Nephron (organoid): ENCODE measurements at regions not wholly inside any gene's neighbourhood (a gene's known extent, or its start where the extent isn't known, plus 50 kb on each side); places are given as distances from the start of the nearest gene placed in this dataset.
"Not testable (repeated sequence)": the region's sequence is repeated elsewhere in the genome, so short reads cannot be mapped to it uniquely, and the experiment has no call there.

Source experiments
- H3K27ac Mint-ChIP-seq, 3 experiments: 2 replicates each; pipeline ENCODE4 v1.8.0; 2020; ENCODE audit warnings: mixed read lengths in 3 of 3, mild to moderate bottlenecking in 2 of 3, moderate library complexity in 1 of 3
- H3K27me3 Mint-ChIP-seq: 2 replicates; pipeline ENCODE4 v1.8.0; 2021; ENCODE audit warnings: low read depth, mild to moderate bottlenecking, moderate library complexity, mixed read lengths
- H3K36me3 Mint-ChIP-seq: 2 replicates; pipeline ENCODE4 v1.8.0; 2020; ENCODE audit warnings: low read depth, mixed read lengths
- H3K4me1 Mint-ChIP-seq: 2 replicates; pipeline ENCODE4 v1.8.0; 2020; ENCODE audit warnings: mixed read lengths
- H3K4me3 Mint-ChIP-seq, 3 experiments: 2 replicates each; pipeline ENCODE4 v1.8.0; 2020; ENCODE audit warnings: mild to moderate bottlenecking in 3 of 3, mixed read lengths in 3 of 3, moderate library complexity in 2 of 3
- H3K9me3 Mint-ChIP-seq: 2 replicates; pipeline ENCODE4 v1.8.0; 2020; ENCODE audit warnings: mixed read lengths
- TF ChIP-seq, protein P1 (sequence below), 3 experiments: fragments of 200-600 bp; sonication (generic); IDR thresholded peaks; one replicate each; pipeline ENCODE4 v1.5.0; 2021; ENCODE audit warnings: antibody characterized with exemption in 3 of 3; ENCODE audit not compliant: unreplicated experiment in 3 of 3

DNA sequence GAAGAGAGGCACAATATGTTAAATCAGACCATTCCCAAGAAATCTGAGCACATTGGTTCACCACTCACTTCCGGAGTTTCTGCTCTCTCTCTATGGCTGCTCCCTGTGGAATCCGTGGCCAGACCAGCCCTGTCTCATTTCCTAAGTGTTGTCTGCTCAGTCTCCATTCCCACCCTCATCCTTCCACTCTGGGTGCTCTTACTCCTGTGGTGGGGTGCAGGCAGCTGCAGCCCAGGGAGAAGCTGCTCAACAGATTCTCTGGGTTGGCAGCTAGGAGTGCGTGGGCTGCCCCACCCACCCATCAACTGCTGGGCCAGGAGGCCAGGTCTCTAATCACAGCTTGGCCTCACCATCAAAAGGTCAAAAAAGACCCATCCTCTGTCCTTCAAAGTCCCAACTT, 98.3 kb downstream of the ARL4C start:
- Mint-ChIP-seq H3K9me3 (no peaks in the 10 kb centered on the region), H3K36me3 (no peaks in the 10 kb centered on the region), H3K4me3 (no peak overlapping the region), H3K27ac (no peak overlapping the region), H3K27me3 (peaks cover 8% of the 10 kb centered on the region), H3K4me1 (peaks cover 16% of the 10 kb centered on the region)
- TF ChIP-seq, protein P1, sequence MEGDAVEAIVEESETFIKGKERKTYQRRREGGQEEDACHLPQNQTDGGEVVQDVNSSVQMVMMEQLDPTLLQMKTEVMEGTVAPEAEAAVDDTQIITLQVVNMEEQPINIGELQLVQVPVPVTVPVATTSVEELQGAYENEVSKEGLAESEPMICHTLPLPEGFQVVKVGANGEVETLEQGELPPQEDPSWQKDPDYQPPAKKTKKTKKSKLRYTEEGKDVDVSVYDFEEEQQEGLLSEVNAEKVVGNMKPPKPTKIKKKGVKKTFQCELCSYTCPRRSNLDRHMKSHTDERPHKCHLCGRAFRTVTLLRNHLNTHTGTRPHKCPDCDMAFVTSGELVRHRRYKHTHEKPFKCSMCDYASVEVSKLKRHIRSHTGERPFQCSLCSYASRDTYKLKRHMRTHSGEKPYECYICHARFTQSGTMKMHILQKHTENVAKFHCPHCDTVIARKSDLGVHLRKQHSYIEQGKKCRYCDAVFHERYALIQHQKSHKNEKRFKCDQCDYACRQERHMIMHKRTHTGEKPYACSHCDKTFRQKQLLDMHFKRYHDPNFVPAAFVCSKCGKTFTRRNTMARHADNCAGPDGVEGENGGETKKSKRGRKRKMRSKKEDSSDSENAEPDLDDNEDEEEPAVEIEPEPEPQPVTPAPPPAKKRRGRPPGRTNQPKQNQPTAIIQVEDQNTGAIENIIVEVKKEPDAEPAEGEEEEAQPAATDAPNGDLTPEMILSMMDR (IDR thresholded peaks at IDR 0.05; ENCODE audit: unreplicated experiment in 3 of 3) = no peak

- H3K9me3 Mint-ChIP-seq = peaks cover 2% of the 10 kb centered on the region
- TF ChIP-seq, protein P1 (IDR thresholded peaks at IDR 0.05; ENCODE audit: unreplicated experiment in 3 of 3) = no peak
- no peaks in the 10 kb centered on the region for H3K36me3 Mint-ChIP-seq
- no peak overlapping the region for H3K4me3 Mint-ChIP-seq
- peaks cover 16% of the 10 kb centered on the region for H3K4me1 Mint-ChIP-seq
- peaks cover 13% of the 10 kb centered on the region for H3K27me3 Mint-ChIP-seq
- no peak overlapping the region for H3K27ac Mint-ChIP-seq
Measured at GRCh38 chr2:234395891-234396420, 100.9 kb downstream of the ARL4C start.

DNA sequence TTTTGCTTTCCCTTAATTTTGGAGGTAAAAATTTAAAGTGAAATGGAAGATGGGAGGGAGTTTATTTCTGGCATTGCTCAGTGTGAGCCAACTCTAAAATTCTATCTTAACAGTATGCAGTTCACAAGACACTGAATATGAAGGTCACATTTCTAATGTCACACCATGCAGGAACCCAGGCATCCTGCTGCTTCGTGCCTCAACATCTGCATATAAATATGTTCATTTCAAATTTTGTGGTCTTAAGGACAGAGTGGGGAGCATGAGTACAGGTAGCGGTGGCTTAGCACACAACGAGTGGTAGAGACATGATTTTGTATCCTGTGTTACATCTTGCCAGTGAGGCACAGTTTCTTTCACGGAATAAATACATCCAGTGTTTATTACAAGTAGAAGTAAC, 102.4 kb downstream of the ARL4C start:
- Mint-ChIP-seq H3K27ac (no peak overlapping the region), H3K4me3 (no peak overlapping the region), H3K36me3 (no peaks in the 10 kb centered on the region), H3K4me1 (peaks cover 16% of the 10 kb centered on the region), H3K9me3 (peaks cover 4% of the 10 kb centered on the region), H3K27me3 (peaks cover 11% of the 10 kb centered on the region)
- TF ChIP-seq, protein P1 (IDR thresholded peaks at IDR 0.05; ENCODE audit: unreplicated experiment in 3 of 3) = no peak

DNA sequence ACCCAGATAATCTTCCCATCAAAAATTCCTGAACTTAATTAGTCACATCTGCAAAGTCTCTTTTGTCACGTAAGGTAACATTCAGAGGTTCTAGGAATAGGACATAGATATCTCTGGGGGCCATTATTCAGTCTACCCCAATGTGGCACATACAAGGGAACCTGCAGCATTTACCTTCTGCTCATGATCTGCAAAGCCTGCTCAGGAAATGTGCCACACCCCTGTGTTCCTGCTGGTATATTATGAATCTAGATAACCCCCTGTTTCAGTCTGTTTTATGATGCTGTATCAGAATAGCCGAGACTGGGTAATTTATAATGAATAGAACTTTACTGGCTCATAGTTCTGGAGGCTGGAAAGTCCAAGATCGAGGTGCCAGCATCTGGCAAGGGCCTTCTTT, 103.5 kb downstream of the ARL4C start:
- peaks cover 8% of the 10 kb centered on the region for H3K27me3 Mint-ChIP-seq
- no peak overlapping the region for H3K27ac Mint-ChIP-seq
- H3K9me3 Mint-ChIP-seq = peaks cover 10% of the 10 kb centered on the region
- H3K4me3 Mint-ChIP-seq = no peak overlapping the region
- TF ChIP-seq, protein P1 (IDR thresholded peaks at IDR 0.05; ENCODE audit: unreplicated experiment in 3 of 3) = no peak
- no peaks in the 10 kb centered on the region for H3K36me3 Mint-ChIP-seq
- H3K4me1 Mint-ChIP-seq = peaks cover 16% of the 10 kb centered on the region

DNA sequence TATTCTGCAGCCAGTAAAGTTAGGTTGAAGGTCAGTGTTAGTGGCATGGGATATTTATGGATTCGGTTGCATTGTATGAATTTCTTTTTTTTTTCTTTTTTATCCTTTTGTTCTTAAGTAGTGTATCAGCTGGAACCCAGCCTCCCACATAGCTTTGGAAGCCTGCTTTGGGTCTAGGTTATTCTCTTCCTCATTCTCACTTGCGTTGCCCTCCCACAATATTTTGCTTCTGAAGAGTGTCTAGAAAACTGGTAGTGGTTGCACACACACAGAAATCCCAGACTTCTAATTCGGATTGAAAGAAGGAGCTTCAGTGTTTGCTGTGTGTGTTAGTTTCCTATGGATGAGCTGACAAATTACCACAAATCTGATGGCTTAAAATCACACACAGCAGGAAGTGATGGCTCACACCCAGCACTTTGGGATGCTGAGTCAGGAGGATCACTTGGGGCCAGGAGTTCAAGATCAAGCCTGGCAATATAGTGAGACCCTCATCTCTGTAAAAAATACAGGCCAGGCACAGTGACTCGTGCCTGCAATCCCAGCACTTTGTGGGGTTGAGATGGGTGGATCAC, 104.8 kb downstream of the ARL4C start:
- TF ChIP-seq, protein P1 (IDR thresholded peaks at IDR 0.05; ENCODE audit: unreplicated experiment in 3 of 3) = no peak
- Mint-ChIP-seq H3K27ac (no peak overlapping the region), H3K4me1 (peaks cover 16% of the 10 kb centered on the region), H3K36me3 (no peaks in the 10 kb centered on the region), H3K4me3 (no peak overlapping the region), H3K27me3 (peaks cover 9% of the 10 kb centered on the region), H3K9me3 (peaks cover 11% of the 10 kb centered on the region)

DNA sequence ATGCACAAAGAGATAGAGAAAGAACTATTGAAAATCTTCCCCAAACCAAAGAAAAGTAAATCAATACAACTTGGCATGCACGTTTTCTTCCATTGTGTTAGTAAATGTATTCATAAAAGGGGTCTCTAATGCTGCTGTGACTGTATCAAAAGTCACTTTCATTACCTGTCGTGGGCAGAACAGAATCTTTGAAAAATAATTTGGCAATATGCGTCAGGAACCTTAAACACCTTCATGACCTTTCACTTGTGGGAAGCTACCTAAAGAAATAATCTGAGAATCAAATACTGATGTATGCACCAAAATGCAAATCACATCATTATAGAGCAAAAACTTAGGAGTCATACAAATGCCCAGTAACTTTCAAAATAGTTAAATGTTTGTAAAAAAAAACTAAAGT, 105.3 kb downstream of the ARL4C start:
- Mint-ChIP-seq H3K9me3 (peaks cover 11% of the 10 kb centered on the region), H3K4me1 (peaks cover 13% of the 10 kb centered on the region), H3K27ac (no peak overlapping the region), H3K4me3 (no peak overlapping the region), H3K36me3 (no peaks in the 10 kb centered on the region), H3K27me3 (peaks cover 11% of the 10 kb centered on the region)
- TF ChIP-seq, protein P1 (IDR thresholded peaks at IDR 0.05; ENCODE audit: unreplicated experiment in 3 of 3) = no peak

- Mint-ChIP-seq H3K9me3 (peaks cover 15% of the 10 kb centered on the region), H3K27me3 (peaks cover 12% of the 10 kb centered on the region)
- H3K4me3 Mint-ChIP-seq, H3K4me1 Mint-ChIP-seq, H3K27ac Mint-ChIP-seq, H3K36me3 Mint-ChIP-seq: not testable (repeated sequence)
Measured at GRCh38 chr2:234389661-234390060, 107.2 kb downstream of the ARL4C start.
